ENCODE measurements at regions not wholly inside any gene's neighbourhood (a gene's known extent, or its start where the extent isn't known, plus 50 kb on each side); places are given as distances from the start of the nearest gene placed in this dataset.

DNA sequence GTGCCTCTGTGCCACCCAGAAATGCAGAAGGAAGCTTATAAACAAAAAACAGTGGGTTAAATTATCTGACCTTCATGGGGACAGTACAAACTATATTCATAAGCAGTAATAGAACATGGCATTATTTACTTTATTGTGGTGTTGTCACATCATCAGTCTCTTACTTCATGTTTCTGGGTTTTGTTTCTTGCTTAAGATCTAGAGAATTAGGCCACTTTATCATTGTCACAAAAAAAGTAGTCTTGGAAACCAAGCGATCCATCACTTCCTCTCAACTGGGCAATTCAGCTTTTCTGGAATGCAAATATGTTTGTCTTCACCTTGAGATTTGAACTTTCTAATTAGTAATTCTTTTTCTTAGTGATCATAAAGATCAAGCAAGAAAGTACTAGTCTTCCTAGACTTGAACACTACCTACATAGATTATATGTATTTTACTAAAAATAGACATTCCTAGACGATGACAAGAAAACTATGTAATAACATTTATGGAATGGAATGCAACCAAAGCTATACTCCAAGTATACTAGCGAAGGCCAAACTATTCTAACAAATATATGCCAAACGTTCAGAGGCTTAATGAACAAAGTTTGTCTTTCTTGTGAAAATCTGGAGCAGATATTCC, 363.4 kb downstream of the DAD1 start:
- Histone ChIP-seq H3K27ac (ENCODE audit: low read depth, low read length) (no peak overlapping the region), H3K4ac (replicated peaks; ENCODE audit: insufficient read length, low read depth, low read length) (no peak overlapping the region), H4K8ac (ENCODE audit: extremely low read depth, insufficient read depth, low read length) (no peak overlapping the region), H3K9ac (replicated peaks in 1 of 4; ENCODE audit: extremely low read depth in 1 of 4, low read depth in 3 of 4, low read length in 3 of 4) (no peak overlapping the region), H3K23ac (ENCODE audit: insufficient read length) (no peak overlapping the region), H2BK15ac (ENCODE audit: low read length) (no peak overlapping the region), H3K18ac (ENCODE audit: extremely low read depth, low read length) (no peak overlapping the region), H4K20me1 (replicated peaks in 1 of 2; ENCODE audit: control insufficient read depth in 1 of 2, insufficient read depth in 2 of 2, low read length in 2 of 2) (no peaks in the 10 kb centered on the region), H3K23me2 (ENCODE audit: low read depth, low read length) (no peaks in the 10 kb centered on the region), H2BK12ac (ENCODE audit: low read depth, low read length) (no peak overlapping the region), H3K79me1 (ENCODE audit: low read depth, low read length) (no peaks in the 10 kb centered on the region), H3K4me2 (ENCODE audit: insufficient read depth in 1 of 2, low read depth in 2 of 2, low read length in 2 of 2) (no peak overlapping the region), H2BK120ac (replicated peaks; ENCODE audit: low read depth, low read length) (no peak overlapping the region), H2AFZ (ENCODE audit: low read length) (no peak overlapping the region), H3K4me3 (ENCODE audit: extremely low read depth in 1 of 4, insufficient read depth in 2 of 4, low read depth in 3 of 4, low read length in 4 of 4) (no peak overlapping the region), H2BK20ac (ENCODE audit: low read length) (no peak overlapping the region), H2AK5ac (ENCODE audit: low read depth, low read length) (no peak overlapping the region), H3K27me3 (replicated peaks in 1 of 4; ENCODE audit: control insufficient read depth in 3 of 4, extremely low read depth in 1 of 4, insufficient read depth in 3 of 4, low read length in 3 of 4) (no peaks in the 10 kb centered on the region), H4K91ac (replicated peaks; ENCODE audit: insufficient read length, low read length) (no peak overlapping the region), H3K36me3 (ENCODE audit: control insufficient read depth in 2 of 4, insufficient read depth in 4 of 4, low read length in 3 of 4) (no peaks in the 10 kb centered on the region), H4K5ac (ENCODE audit: insufficient read length, low read depth, low read length) (no peak overlapping the region), H3K14ac (ENCODE audit: insufficient read length) (no peak overlapping the region), H3K56ac (replicated peaks; ENCODE audit: insufficient read length, low read depth, low read length) (no peak overlapping the region), H3K9me3 (ENCODE audit: insufficient read depth in 2 of 2, low read depth in 1 of 2, low read length in 1 of 2) (no peaks in the 10 kb centered on the region; a peak in 1 of 4 replicates), H2BK5ac (ENCODE audit: low read depth, low read length) (no peak overlapping the region), H3K79me2 (ENCODE audit: control insufficient read depth in 1 of 2, insufficient read depth in 2 of 2, low read length in 2 of 2) (no peaks in the 10 kb centered on the region), H3K4me1 (replicated peaks in 1 of 4; ENCODE audit: control insufficient read depth in 3 of 4, insufficient read depth in 4 of 4, low read length in 3 of 4) (peaks cover 0 to 3% (median 1%) of the 10 kb centered on the region in 4 experiments; a peak in 1 of 7 replicates)
- 87% methylated on average over 4 of the region's 4 CpGs; no CpG with 5 or more reads in 1 of the 2 experiments for WGBS, 2 experiments (ENCODE audit: extremely low coverage in 1 of 2, insufficient coverage in 1 of 2, insufficient read length in 1 of 2, insufficient replicate concordance in 2 of 2, low coverage in 1 of 2, low lambda C conversion rate in 2 of 2, missing lambda C conversion rate in 1 of 2)
- TF ChIP-seq TEAD4 (IDR thresholded peaks at IDR 0.05; ENCODE audit: low read depth, low read length) = no peak
- TF ChIP-seq YY1 (IDR thresholded peaks at IDR 0.05; ENCODE audit: low read depth, low read length) = no peak
- TF ChIP-seq RBBP5 (IDR thresholded peaks at IDR 0.05; ENCODE audit: borderline replicate concordance, low read depth, low read length) = no peak
- TF ChIP-seq HDAC6 (IDR thresholded peaks at IDR 0.05; ENCODE audit: low read depth, low read length) = no peak
- TF ChIP-seq, protein P1, sequence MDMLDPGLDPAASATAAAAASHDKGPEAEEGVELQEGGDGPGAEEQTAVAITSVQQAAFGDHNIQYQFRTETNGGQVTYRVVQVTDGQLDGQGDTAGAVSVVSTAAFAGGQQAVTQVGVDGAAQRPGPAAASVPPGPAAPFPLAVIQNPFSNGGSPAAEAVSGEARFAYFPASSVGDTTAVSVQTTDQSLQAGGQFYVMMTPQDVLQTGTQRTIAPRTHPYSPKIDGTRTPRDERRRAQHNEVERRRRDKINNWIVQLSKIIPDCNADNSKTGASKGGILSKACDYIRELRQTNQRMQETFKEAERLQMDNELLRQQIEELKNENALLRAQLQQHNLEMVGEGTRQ (IDR thresholded peaks at IDR 0.05; ENCODE audit: low read length) = no peak
- no peak for TF ChIP-seq SP4 (IDR thresholded peaks at IDR 0.05; ENCODE audit: low read length)
- no peak for TF ChIP-seq ASH2L (IDR thresholded peaks at IDR 0.05; ENCODE audit: low read length)
- ChIA-PET CTCF (ENCODE audit: partially characterized antibody) (interaction anchor here (0.7 to 4.0 kb wide), 33 partner anchors 8 to 831 kb away, joined by 3 to 15 read pairs (median 5); no protein-coding TSS in a partner anchor), POLR2A (ENCODE audit: partially characterized antibody) (no interaction called here)
- DNase-seq (ENCODE audit: low read depth in 1 of 2, low spot score in 2 of 2) (no peak), FAIRE-seq (no peak)
